Rectal smooth muscle tissue (tissue), 1 donor: ENCODE measurements at regions not wholly inside any gene's neighbourhood (a gene's known extent, or its start where the extent isn't known, plus 50 kb on each side); places are given as distances from the start of the nearest gene placed in this dataset.
"Not testable (repeated sequence)": the region's sequence is repeated elsewhere in the genome, so short reads cannot be mapped to it uniquely, and the experiment has no call there.

Experiments used
- H3K27ac ChIP-seq: one replicate; pipeline ENCODE4 v1.7.0; 2013; ENCODE audit warnings: low read depth, low read length, inconsistent platforms
- H3K27me3 ChIP-seq: one replicate; pipeline ENCODE4 v1.7.0; 2013; ENCODE audit warnings: low read length; ENCODE audit not compliant: control insufficient read depth, insufficient read depth
- H3K36me3 ChIP-seq: one replicate; pipeline ENCODE4 v1.7.0; 2013; ENCODE audit warnings: low read length; ENCODE audit not compliant: control insufficient read depth, insufficient read depth
- H3K4me1 ChIP-seq: one replicate; pipeline ENCODE4 v1.7.0; 2013; ENCODE audit warnings: low read length; ENCODE audit not compliant: control insufficient read depth, insufficient read depth
- H3K4me3 ChIP-seq: one replicate; pipeline ENCODE4 v1.7.0; 2013; ENCODE audit warnings: low read length
- H3K9ac ChIP-seq: one replicate; pipeline ENCODE4 v1.7.0; 2013; ENCODE audit warnings: low read length

GRCh38 chr15:62301993-62302675 lies 137.0 kb upstream of the C2CD4B start:
- no peaks in the 10 kb centered on the region for H3K36me3 ChIP-seq
- H3K4me3 ChIP-seq: no peak overlapping the region
- H3K9ac ChIP-seq: no peak overlapping the region
- H3K27ac ChIP-seq: no peak overlapping the region
- no peaks in the 10 kb centered on the region for H3K27me3 ChIP-seq
- H3K4me1 ChIP-seq: no peaks in the 10 kb centered on the region

GRCh38 chr15:62306851-62307504 lies 141.9 kb upstream of the C2CD4B start:
- H3K27ac ChIP-seq: no peak overlapping the region
- H3K27me3 ChIP-seq: no peaks in the 10 kb centered on the region
- no peaks in the 10 kb centered on the region for H3K4me1 ChIP-seq
- H3K9ac ChIP-seq: no peak overlapping the region
- no peak overlapping the region for H3K4me3 ChIP-seq
- no peaks in the 10 kb centered on the region for H3K36me3 ChIP-seq

GRCh38 chr15:62307551-62307950 lies 142.5 kb upstream of the C2CD4B start:
- H3K9ac ChIP-seq: no peak overlapping the region
- H3K27ac ChIP-seq: no peak overlapping the region
- H3K36me3 ChIP-seq: no peaks in the 10 kb centered on the region
- no peak overlapping the region for H3K4me3 ChIP-seq
- no peaks in the 10 kb centered on the region for H3K4me1 ChIP-seq
- H3K27me3 ChIP-seq: no peaks in the 10 kb centered on the region

- Histone ChIP-seq H3K27ac (no peak overlapping the region), H3K36me3 (no peaks in the 10 kb centered on the region)
Observed at GRCh38 chr15:62316413-62317060, 151.5 kb upstream of the C2CD4B start.

GRCh38 chr15:62320259-62320658 lies 155.2 kb upstream of the C2CD4B start:
- H3K4me3 ChIP-seq: no peak overlapping the region
- no peak overlapping the region for H3K9ac ChIP-seq
- H3K4me1 ChIP-seq: no peaks in the 10 kb centered on the region
- H3K36me3 ChIP-seq: no peaks in the 10 kb centered on the region
- H3K27me3 ChIP-seq: no peaks in the 10 kb centered on the region
- H3K27ac ChIP-seq: no peak overlapping the region

More at GRCh38 chr15:62316413-62317060, 151.5 kb upstream of the C2CD4B start:
- Histone ChIP-seq H3K4me1 (no peaks in the 10 kb centered on the region), H3K9ac (no peak overlapping the region), H3K27me3 (no peaks in the 10 kb centered on the region), H3K4me3 (no peak overlapping the region)

GRCh38 chr15:62323353-62323890 lies 158.3 kb upstream of the C2CD4B start:
- Histone ChIP-seq H3K27ac (no peak overlapping the region), H3K4me3 (no peak overlapping the region), H3K27me3 (no peaks in the 10 kb centered on the region), H3K9ac (no peak overlapping the region), H3K4me1 (no peaks in the 10 kb centered on the region), H3K36me3 (no peaks in the 10 kb centered on the region)

GRCh38 chr15:62324382-62324781 lies 159.3 kb upstream of the C2CD4B start:
- no peak overlapping the region for H3K9ac ChIP-seq
- H3K36me3 ChIP-seq: no peaks in the 10 kb centered on the region
- no peak overlapping the region for H3K27ac ChIP-seq
- no peak overlapping the region for H3K4me3 ChIP-seq
- H3K27me3 ChIP-seq: no peaks in the 10 kb centered on the region
- no peaks in the 10 kb centered on the region for H3K4me1 ChIP-seq

GRCh38 chr15:62325597-62325996 lies 160.5 kb upstream of the C2CD4B start:
- Histone ChIP-seq H3K9ac (no peak overlapping the region), H3K4me3 (no peak overlapping the region), H3K27me3 (no peaks in the 10 kb centered on the region), H3K27ac (no peak overlapping the region), H3K4me1 (no peaks in the 10 kb centered on the region), H3K36me3 (no peaks in the 10 kb centered on the region)

- H3K27ac ChIP-seq: no peak overlapping the region
Observed at GRCh38 chr15:62326460-62327011, 161.5 kb upstream of the C2CD4B start.

GRCh38 chr15:62327406-62327805 lies 162.3 kb upstream of the C2CD4B start:
- H3K4me3 ChIP-seq: no peak overlapping the region
- no peaks in the 10 kb centered on the region for H3K4me1 ChIP-seq
- no peaks in the 10 kb centered on the region for H3K36me3 ChIP-seq
- H3K27ac ChIP-seq: no peak overlapping the region
- H3K27me3 ChIP-seq: no peaks in the 10 kb centered on the region
- no peak overlapping the region for H3K9ac ChIP-seq

More at GRCh38 chr15:62326460-62327011, 161.5 kb upstream of the C2CD4B start:
- Histone ChIP-seq H3K27me3 (no peaks in the 10 kb centered on the region), H3K4me3 (no peak overlapping the region), H3K9ac (no peak overlapping the region), H3K4me1 (no peaks in the 10 kb centered on the region), H3K36me3 (no peaks in the 10 kb centered on the region)

GRCh38 chr15:62332472-62332871 lies 167.4 kb upstream of the C2CD4B start:
- not testable (repeated sequence) for H3K4me3 ChIP-seq, H3K4me1 ChIP-seq, H3K27me3 ChIP-seq, H3K9ac ChIP-seq, H3K36me3 ChIP-seq, H3K27ac ChIP-seq

- Histone ChIP-seq H3K4me1 (no peaks in the 10 kb centered on the region), H3K4me3 (no peak overlapping the region), H3K36me3 (no peaks in the 10 kb centered on the region), H3K9ac (no peak overlapping the region), H3K27ac (no peak overlapping the region), H3K27me3 (no peaks in the 10 kb centered on the region)
Observed at GRCh38 chr15:62334536-62334935, 169.5 kb upstream of the C2CD4B start.
